Esophagus muscularis mucosa (tissue), 4 donors: ENCODE measurements at regions not wholly inside any gene's neighbourhood (a gene's known extent, or its start where the extent isn't known, plus 50 kb on each side); places are given as distances from the start of the nearest gene placed in this dataset.

ENCODE experiments used
- EP300 ChIP-seq: sonication (generic); formaldehyde crosslinking; IDR thresholded peaks from one replicate; pipeline ENCODE4 v1.6.1; 2017; ENCODE audit warnings: antibody characterized with exemption
- POLR2AphosphoS5 ChIP-seq, 2 donors: sonication (generic); formaldehyde crosslinking; IDR thresholded peaks; one replicate each; pipeline ENCODE4 v1.6.1; 2017; ENCODE audit warnings: antibody characterized with exemption in 2 of 2
- TF ChIP-seq, protein P1 (sequence below), 3 experiments: fragments of 200-600 bp in 2 of 3; fragments of 450-650 bp in 1 of 3; sonication (generic) in 2 of 3; IDR thresholded peaks; one replicate each; pipeline ENCODE4 v1.5.1; 2017 to 2019; ENCODE audit warnings: antibody characterized with exemption in 3 of 3, mild to moderate bottlenecking in 2 of 3, moderate library complexity in 1 of 3

DNA sequence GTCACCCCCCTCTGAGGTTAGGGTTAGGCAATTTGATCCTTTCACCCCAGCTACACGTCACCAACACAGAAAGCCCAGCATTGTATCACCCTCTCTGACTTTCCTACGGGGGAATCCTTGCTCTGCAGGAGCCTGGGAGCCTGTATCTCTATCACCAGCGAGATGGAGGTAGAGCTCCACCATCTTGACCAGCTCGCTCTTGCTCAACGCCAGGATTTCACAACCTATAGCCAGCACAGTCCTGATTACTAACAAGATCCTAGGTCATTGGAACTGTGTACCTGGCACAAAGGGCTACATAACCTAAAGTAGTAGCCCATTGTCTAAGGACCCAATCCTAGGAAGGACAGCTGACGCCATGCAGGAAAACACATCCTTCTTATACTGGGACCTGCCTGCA lies 66.1 kb downstream of the DMRTA2 start:
- TF ChIP-seq, protein P1, sequence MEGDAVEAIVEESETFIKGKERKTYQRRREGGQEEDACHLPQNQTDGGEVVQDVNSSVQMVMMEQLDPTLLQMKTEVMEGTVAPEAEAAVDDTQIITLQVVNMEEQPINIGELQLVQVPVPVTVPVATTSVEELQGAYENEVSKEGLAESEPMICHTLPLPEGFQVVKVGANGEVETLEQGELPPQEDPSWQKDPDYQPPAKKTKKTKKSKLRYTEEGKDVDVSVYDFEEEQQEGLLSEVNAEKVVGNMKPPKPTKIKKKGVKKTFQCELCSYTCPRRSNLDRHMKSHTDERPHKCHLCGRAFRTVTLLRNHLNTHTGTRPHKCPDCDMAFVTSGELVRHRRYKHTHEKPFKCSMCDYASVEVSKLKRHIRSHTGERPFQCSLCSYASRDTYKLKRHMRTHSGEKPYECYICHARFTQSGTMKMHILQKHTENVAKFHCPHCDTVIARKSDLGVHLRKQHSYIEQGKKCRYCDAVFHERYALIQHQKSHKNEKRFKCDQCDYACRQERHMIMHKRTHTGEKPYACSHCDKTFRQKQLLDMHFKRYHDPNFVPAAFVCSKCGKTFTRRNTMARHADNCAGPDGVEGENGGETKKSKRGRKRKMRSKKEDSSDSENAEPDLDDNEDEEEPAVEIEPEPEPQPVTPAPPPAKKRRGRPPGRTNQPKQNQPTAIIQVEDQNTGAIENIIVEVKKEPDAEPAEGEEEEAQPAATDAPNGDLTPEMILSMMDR (IDR thresholded peaks at IDR 0.05) = no peak
- TF ChIP-seq EP300 (no peak), POLR2AphosphoS5 (IDR thresholded peaks at IDR 0.05) (no peak)
